Neuron (in vitro differentiated cells): ENCODE measurements at regions not wholly inside any gene's neighbourhood (a gene's known extent, or its start where the extent isn't known, plus 50 kb on each side); places are given as distances from the start of the nearest gene placed in this dataset.
"Not testable (repeated sequence)": the region's sequence is repeated elsewhere in the genome, so short reads cannot be mapped to it uniquely, and the experiment has no call there.

Experiments used
- H2AFZ ChIP-seq: one replicate; pipeline ENCODE4 v1.6.1; 2013; ENCODE audit warnings: low read depth, mild to moderate bottlenecking, inconsistent platforms, low read length, moderate library complexity
- H3K27me3 ChIP-seq: one replicate; pipeline ENCODE4 v1.6.1; 2013; ENCODE audit warnings: low read length; ENCODE audit not compliant: insufficient read depth
- H3K36me3 ChIP-seq: one replicate; pipeline ENCODE4 v1.6.1; 2013; ENCODE audit warnings: low read length; ENCODE audit not compliant: insufficient read depth
- H3K4me1 ChIP-seq: one replicate; pipeline ENCODE4 v1.6.1; 2013; ENCODE audit warnings: low read length; ENCODE audit not compliant: insufficient read depth
- H3K4me3 ChIP-seq: 2 replicates; pipeline ENCODE4 v1.5.1; 2013; ENCODE audit warnings: mild to moderate bottlenecking, low read length, moderate library complexity
- H3K9me3 ChIP-seq: one replicate; pipeline ENCODE4 v1.6.1; 2013; ENCODE audit warnings: low read length

DNA sequence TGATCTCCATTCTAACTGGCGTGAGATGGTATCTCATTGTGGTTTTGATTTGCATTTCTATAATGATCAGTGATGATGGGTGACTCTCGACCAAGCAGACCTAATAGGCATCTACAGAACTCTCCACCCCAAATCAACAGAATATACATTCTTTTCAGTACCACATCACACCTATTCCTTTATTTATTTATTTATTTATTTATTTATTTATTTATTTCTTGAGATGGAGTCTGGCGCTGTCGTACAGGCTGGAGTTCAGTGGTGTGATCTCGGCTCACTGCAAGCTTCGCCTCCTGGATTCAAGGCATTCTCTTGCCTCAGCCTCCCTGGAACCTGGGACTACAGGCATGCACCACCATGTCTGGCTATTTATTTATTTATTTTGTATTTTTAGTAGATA lies 496.3 kb downstream of the TENT5A start:
- H3K9me3 ChIP-seq, H3K4me1 ChIP-seq, H3K36me3 ChIP-seq, H2AFZ ChIP-seq, H3K27me3 ChIP-seq, H3K4me3 ChIP-seq: not testable (repeated sequence)

- H2AFZ ChIP-seq, result no peak overlapping the region
- no peaks in the 10 kb centered on the region for H3K4me1 ChIP-seq
- H3K9me3 ChIP-seq, result no peaks in the 10 kb centered on the region
- no peaks in the 10 kb centered on the region for H3K36me3 ChIP-seq
- H3K27me3 ChIP-seq, result no peaks in the 10 kb centered on the region
- H3K4me3 ChIP-seq, result no peak overlapping the region
Measured at GRCh38 chr6:81253821-81254220, 498.7 kb downstream of the TENT5A start.

- Histone ChIP-seq H3K4me3 (no peak overlapping the region), H3K36me3 (no peaks in the 10 kb centered on the region), H3K27me3 (no peaks in the 10 kb centered on the region), H2AFZ (no peak overlapping the region), H3K9me3 (peaks cover 2% of the 10 kb centered on the region), H3K4me1 (no peaks in the 10 kb centered on the region)
Measured at GRCh38 chr6:81252231-81252630, 500.2 kb downstream of the TENT5A start.

DNA sequence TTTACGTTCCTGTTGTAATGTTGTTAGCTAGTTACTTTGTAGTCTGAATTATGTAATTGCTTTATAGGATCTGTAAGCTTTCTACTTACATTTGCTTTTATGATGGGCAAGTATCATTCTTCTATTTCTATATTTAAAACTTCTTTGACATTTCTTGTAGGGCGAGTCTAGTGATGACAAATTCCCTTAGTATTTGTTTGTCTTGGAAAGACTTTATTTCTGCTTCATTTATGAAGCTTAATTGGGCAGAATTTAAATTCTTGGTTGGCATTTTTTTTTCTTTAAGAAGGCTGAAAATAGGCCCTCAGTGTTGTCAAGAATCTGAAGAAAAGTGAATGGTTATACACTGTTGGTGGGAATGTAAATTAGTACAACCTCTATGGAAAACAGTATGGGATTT lies 506.3 kb downstream of the TENT5A start:
- no peak overlapping the region for H3K4me3 ChIP-seq
- H3K36me3 ChIP-seq, result no peaks in the 10 kb centered on the region
- no peaks in the 10 kb centered on the region for H3K27me3 ChIP-seq
- peaks cover 2% of the 10 kb centered on the region for H3K9me3 ChIP-seq
- no peak overlapping the region for H2AFZ ChIP-seq
- no peaks in the 10 kb centered on the region for H3K4me1 ChIP-seq

DNA sequence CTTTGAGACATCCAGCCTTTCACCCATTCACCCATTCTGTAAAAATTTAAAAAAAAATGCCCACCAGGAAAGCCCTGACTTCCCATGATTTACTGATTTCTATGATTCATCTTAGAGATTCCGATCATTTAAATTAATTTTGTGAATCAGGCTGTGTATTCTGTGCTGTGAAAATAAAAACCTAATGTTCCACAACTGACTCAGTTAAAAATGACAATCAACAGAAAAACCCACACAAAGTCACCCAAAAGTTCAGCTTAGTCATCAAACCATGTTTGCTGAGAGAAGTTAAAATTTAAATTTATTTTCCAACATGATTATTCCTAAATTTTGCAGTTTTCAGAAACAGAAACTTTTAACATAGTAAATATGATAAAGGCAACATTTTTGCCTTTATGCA lies 509.9 kb downstream of the TENT5A start:
- no peaks in the 10 kb centered on the region for H3K9me3 ChIP-seq
- H3K36me3 ChIP-seq, result no peaks in the 10 kb centered on the region
- H3K4me1 ChIP-seq, result no peaks in the 10 kb centered on the region
- H3K4me3 ChIP-seq, result no peak overlapping the region
- H2AFZ ChIP-seq, result no peak overlapping the region
- H3K27me3 ChIP-seq, result no peaks in the 10 kb centered on the region

- Histone ChIP-seq H3K4me1 (no peaks in the 10 kb centered on the region), H2AFZ (no peak overlapping the region), H3K27me3 (no peaks in the 10 kb centered on the region)
Measured at GRCh38 chr6:81241126-81242041, 511.1 kb downstream of the TENT5A start.

GRCh38 chr6:81238390-81238789 lies 514.1 kb downstream of the TENT5A start:
- Histone ChIP-seq H3K36me3 (no peaks in the 10 kb centered on the region), H3K9me3 (no peaks in the 10 kb centered on the region), H2AFZ (no peak overlapping the region), H3K27me3 (no peaks in the 10 kb centered on the region), H3K4me3 (no peak overlapping the region), H3K4me1 (no peaks in the 10 kb centered on the region)

More at GRCh38 chr6:81241126-81242041, 511.1 kb downstream of the TENT5A start:
- Histone ChIP-seq H3K36me3 (no peaks in the 10 kb centered on the region), H3K9me3 (no peaks in the 10 kb centered on the region), H3K4me3 (no peak overlapping the region)

DNA sequence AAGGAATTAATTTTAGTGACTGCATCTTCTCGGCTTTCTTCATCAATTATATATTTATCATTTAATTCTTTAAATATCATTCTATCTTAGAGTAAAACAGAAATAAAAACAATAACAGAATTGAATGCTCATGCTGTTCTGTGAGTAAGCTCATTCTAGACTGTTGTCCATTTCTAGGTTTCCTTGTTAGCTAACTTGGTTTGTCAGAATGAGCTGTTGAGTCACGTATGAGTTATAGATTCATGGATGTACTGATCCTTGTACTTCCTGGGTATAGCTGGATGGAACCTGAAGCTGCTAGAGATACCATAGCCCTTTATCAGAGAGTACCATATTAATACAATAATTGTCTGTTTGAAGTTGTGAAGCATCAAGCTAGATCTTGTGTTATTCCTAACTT lies 515.3 kb downstream of the TENT5A start:
- Histone ChIP-seq H2AFZ (no peak overlapping the region), H3K4me3 (no peak overlapping the region), H3K27me3 (no peaks in the 10 kb centered on the region), H3K9me3 (no peaks in the 10 kb centered on the region), H3K4me1 (no peaks in the 10 kb centered on the region), H3K36me3 (no peaks in the 10 kb centered on the region)

GRCh38 chr6:81235512-81235911 lies 517.0 kb downstream of the TENT5A start:
- H3K36me3 ChIP-seq, result no peaks in the 10 kb centered on the region
- H3K27me3 ChIP-seq, result no peaks in the 10 kb centered on the region
- H3K9me3 ChIP-seq, result no peaks in the 10 kb centered on the region
- no peak overlapping the region for H2AFZ ChIP-seq
- no peaks in the 10 kb centered on the region for H3K4me1 ChIP-seq
- H3K4me3 ChIP-seq, result no peak overlapping the region

- Histone ChIP-seq H3K9me3 (no peaks in the 10 kb centered on the region), H3K27me3 (no peaks in the 10 kb centered on the region), H2AFZ (no peak overlapping the region), H3K4me3 (no peak overlapping the region), H3K4me1 (no peaks in the 10 kb centered on the region), H3K36me3 (no peaks in the 10 kb centered on the region)
Measured at GRCh38 chr6:81233990-81234389, 518.5 kb downstream of the TENT5A start.

- Histone ChIP-seq H2AFZ (no peak overlapping the region), H3K4me3 (no peak overlapping the region), H3K36me3 (no peaks in the 10 kb centered on the region), H3K4me1 (no peaks in the 10 kb centered on the region), H3K9me3 (no peaks in the 10 kb centered on the region), H3K27me3 (no peaks in the 10 kb centered on the region)
Measured at GRCh38 chr6:81228912-81229555, 523.4 kb downstream of the TENT5A start.

GRCh38 chr6:81226957-81227356 lies 525.5 kb downstream of the TENT5A start:
- H3K4me3 ChIP-seq, result no peak overlapping the region
- no peaks in the 10 kb centered on the region for H3K9me3 ChIP-seq
- H3K27me3 ChIP-seq, result no peaks in the 10 kb centered on the region

DNA sequence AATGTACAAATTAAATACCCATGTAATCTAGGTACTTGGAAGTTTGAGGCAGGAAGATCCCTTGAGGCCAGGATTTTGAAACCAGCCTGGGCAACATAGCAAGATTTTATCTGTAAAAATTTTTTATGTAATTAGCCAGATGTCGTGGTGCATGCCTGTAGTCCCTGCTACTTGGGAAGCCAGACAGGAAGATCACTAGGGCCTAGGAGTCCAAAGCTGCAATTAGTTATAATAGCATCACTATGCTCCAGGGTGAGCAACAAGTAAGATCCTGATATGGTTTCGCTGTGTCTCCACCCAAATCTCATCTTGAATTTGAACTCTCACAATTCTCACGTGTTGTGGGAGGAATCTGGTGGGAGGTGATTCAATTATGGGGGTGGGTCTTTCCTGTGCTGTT lies 535.8 kb downstream of the TENT5A start:
- Histone ChIP-seq H3K4me3 (no peak overlapping the region), H3K27me3 (no peaks in the 10 kb centered on the region), H2AFZ (no peak overlapping the region), H3K4me1 (no peaks in the 10 kb centered on the region), H3K36me3 (no peaks in the 10 kb centered on the region), H3K9me3 (no peaks in the 10 kb centered on the region)

More at GRCh38 chr6:81226957-81227356, 525.5 kb downstream of the TENT5A start:
- Histone ChIP-seq H3K36me3 (no peaks in the 10 kb centered on the region), H2AFZ (no peak overlapping the region), H3K4me1 (no peaks in the 10 kb centered on the region)
